Type B pancreatic cell (in vitro differentiated cells): ENCODE measurements at regions not wholly inside any gene's neighbourhood (a gene's known extent, or its start where the extent isn't known, plus 50 kb on each side); places are given as distances from the start of the nearest gene placed in this dataset.

Experiments
- DNase-seq: peaks from one replicate; pipeline ENCODE4 v3.0.0; 2021; ENCODE audit warnings: mixed read lengths; ENCODE audit not compliant: unreplicated experiment; ENCODE audit errors: extremely low spot score
- H3K27ac Mint-ChIP-seq: 2 replicates; pipeline ENCODE4 v1.8.0; 2021; ENCODE audit warnings: mild to moderate bottlenecking, mixed read lengths
- H3K27me3 Mint-ChIP-seq: 2 replicates; pipeline ENCODE4 v1.8.0; 2021; ENCODE audit warnings: mixed read lengths
- H3K36me3 Mint-ChIP-seq: 2 replicates; pipeline ENCODE4 v1.8.0; 2021; ENCODE audit warnings: mixed read lengths
- H3K4me1 Mint-ChIP-seq: one replicate; pipeline ENCODE4 v1.8.0; 2021; ENCODE audit warnings: mixed read lengths; ENCODE audit not compliant: unreplicated experiment
- H3K4me3 Mint-ChIP-seq: 2 replicates; pipeline ENCODE4 v1.8.0; 2021; ENCODE audit warnings: mild to moderate bottlenecking, mixed read lengths
- H3K9me3 Mint-ChIP-seq: 2 replicates; pipeline ENCODE4 v1.8.0; 2021; ENCODE audit warnings: mixed read lengths
- TF ChIP-seq, protein P1 (sequence below): fragments of 200-600 bp; sonication (generic); conservative IDR thresholded peaks from 2 replicates; pipeline ENCODE4 v1.5.0; 2021; ENCODE audit warnings: antibody characterized with exemption, mild to moderate bottlenecking

GRCh38 chr15:62962101-62962995, 80.2 kb upstream of the TPM1 start:
- TF ChIP-seq, protein P1, sequence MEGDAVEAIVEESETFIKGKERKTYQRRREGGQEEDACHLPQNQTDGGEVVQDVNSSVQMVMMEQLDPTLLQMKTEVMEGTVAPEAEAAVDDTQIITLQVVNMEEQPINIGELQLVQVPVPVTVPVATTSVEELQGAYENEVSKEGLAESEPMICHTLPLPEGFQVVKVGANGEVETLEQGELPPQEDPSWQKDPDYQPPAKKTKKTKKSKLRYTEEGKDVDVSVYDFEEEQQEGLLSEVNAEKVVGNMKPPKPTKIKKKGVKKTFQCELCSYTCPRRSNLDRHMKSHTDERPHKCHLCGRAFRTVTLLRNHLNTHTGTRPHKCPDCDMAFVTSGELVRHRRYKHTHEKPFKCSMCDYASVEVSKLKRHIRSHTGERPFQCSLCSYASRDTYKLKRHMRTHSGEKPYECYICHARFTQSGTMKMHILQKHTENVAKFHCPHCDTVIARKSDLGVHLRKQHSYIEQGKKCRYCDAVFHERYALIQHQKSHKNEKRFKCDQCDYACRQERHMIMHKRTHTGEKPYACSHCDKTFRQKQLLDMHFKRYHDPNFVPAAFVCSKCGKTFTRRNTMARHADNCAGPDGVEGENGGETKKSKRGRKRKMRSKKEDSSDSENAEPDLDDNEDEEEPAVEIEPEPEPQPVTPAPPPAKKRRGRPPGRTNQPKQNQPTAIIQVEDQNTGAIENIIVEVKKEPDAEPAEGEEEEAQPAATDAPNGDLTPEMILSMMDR, result no peak
- no peak overlapping the region for H3K27ac Mint-ChIP-seq
- H3K9me3 Mint-ChIP-seq, result no peaks in the 10 kb centered on the region

DNA sequence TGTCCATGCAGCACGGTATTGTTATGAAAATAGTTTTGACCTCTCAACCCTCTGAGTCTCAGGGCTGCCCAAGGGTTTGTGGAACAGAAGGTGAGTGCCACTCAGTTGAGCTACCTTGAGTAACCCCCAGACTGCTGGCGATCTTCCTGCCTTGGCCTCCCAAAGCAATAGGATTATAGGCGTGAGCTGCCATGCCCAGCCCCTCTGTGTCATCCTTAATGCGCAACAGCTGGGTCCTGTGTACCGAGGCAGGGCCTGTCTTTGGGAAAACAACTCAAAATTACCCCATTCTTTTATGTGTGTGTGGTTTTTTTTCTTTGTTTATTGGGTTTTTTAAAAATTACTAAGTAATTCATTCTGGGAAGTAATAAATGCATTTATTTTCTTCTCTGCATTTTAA, 78.3 kb upstream of the TPM1 start:
- no peaks in the 10 kb centered on the region for H3K27me3 Mint-ChIP-seq
- no peak overlapping the region for H3K27ac Mint-ChIP-seq
- H3K4me1 Mint-ChIP-seq, result peaks cover 23% of the 10 kb centered on the region
- no peaks in the 10 kb centered on the region for H3K9me3 Mint-ChIP-seq
- no peak overlapping the region for H3K4me3 Mint-ChIP-seq
- no peak for DNase-seq
- TF ChIP-seq, protein P1, result no peak
- no peaks in the 10 kb centered on the region for H3K36me3 Mint-ChIP-seq

More at GRCh38 chr15:62962101-62962995, 80.2 kb upstream of the TPM1 start:
- Mint-ChIP-seq H3K36me3 (no peaks in the 10 kb centered on the region), H3K4me3 (no peak overlapping the region), H3K4me1 (peaks cover 14% of the 10 kb centered on the region), H3K27me3 (no peaks in the 10 kb centered on the region)
- DNase-seq, result no peak

DNA sequence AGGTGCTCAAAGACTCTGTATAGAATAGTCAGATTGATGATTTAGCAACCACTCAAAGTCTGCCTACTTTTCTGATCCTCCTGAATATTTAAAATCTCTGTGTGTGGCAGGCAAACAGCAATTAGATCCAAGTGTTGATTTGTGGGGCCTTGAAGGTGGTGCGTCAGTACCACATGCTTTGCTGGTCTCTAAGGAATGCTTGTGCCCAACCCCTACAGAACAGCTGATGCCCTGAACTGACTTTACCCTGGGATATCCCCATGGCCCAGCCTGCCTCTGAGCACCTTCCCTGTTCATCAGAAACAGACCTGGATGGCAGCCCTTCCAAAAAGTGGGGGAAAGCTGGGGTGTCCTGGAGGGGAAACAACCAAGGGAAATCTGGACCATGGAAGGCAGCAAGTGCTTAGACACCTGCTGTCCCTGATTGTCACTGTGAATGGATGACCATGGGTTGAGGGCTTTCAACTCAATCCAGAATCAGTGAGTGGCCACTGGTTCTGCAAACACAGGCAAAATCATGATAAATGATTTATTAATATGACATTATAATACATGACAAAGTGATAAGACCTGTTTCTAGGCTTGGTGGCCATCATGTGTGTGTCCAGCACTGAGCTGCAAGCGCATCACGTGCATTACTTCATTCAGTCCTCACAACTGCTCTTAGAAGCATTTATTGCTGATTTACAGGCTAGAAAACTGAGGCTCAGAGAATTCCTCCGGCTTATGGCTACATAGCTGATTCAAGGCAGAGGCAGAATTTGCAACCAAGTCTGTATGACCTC, 76.1 kb upstream of the TPM1 start:
- Mint-ChIP-seq H3K27ac (no peak overlapping the region), H3K36me3 (no peaks in the 10 kb centered on the region), H3K27me3 (no peaks in the 10 kb centered on the region), H3K9me3 (no peaks in the 10 kb centered on the region), H3K4me1 (peaks cover 23% of the 10 kb centered on the region), H3K4me3 (no peak overlapping the region)
- TF ChIP-seq, protein P1, result no peak
- DNase-seq, result no peak

DNA sequence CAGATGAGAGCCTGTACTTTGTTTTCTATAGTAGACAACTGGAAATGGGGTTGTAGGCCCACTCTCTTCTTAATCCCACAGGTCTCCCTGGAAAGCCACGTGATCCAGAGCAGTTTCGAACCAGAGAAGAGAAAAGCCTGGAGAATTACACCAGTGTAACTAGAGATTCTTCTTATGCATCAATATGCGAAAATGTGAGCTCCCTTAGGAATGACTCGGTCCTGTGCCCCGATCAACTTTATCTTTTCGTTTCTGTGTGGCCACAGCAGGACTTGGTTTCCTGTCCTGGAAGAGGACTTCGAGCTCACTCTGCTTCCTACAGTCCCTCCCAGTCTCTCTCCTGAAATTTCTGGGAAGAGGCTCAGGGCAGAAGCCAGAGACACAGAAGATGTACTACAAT, 73.8 kb upstream of the TPM1 start:
- Mint-ChIP-seq H3K4me1 (peaks cover 18% of the 10 kb centered on the region), H3K36me3 (no peaks in the 10 kb centered on the region), H3K4me3 (no peak overlapping the region), H3K27me3 (no peaks in the 10 kb centered on the region), H3K27ac (peak overlapping the region; percentile 4), H3K9me3 (no peaks in the 10 kb centered on the region)
- TF ChIP-seq, protein P1, result no peak
- no peak for DNase-seq

DNA sequence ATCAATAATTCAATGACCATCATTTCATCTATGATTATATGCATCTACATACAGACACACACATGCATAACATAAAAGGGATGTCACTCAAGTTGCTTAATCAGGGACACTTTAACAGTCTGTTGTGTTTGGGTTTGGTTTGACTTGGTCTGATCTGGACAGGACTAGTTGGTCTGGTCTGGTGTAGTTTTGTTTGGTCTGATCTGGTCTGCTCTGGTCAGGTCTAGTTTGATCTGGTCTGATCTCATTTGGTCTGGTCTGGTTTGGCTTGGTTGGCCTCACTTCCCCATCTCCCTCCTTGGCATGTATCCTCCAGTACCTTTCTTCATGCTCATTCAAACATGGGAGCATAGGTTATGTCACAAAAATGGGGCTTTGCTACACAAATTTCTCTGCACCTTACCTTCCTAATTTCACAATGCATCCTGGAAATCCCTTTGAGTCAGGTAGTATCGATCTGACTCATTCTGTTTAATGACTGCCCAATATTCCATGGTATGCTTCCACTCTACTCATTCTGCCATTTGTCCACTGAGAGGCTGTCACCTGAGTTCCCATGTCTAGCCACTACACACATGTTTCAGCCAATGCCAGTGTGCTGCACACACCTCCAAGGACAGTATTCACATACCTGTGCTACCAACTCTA, 73.0 kb upstream of the TPM1 start:
- DNase-seq, result no peak
- no peaks in the 10 kb centered on the region for H3K9me3 Mint-ChIP-seq
- peaks cover 14% of the 10 kb centered on the region for H3K4me1 Mint-ChIP-seq
- H3K4me3 Mint-ChIP-seq, result no peak overlapping the region
- TF ChIP-seq, protein P1, result no peak
- H3K27me3 Mint-ChIP-seq, result no peaks in the 10 kb centered on the region
- H3K36me3 Mint-ChIP-seq, result no peaks in the 10 kb centered on the region
- no peak overlapping the region for H3K27ac Mint-ChIP-seq
